ENCODE measurements at regions not wholly inside any gene's neighbourhood (a gene's known extent, or its start where the extent isn't known, plus 50 kb on each side); places are given as distances from the start of the nearest gene placed in this dataset.

- no peak for TF ChIP-seq POLR2AphosphoS5 (IDR thresholded peaks at IDR 0.05; ENCODE audit: low read depth, low read length)
- no peak for TF ChIP-seq TAF1 (IDR thresholded peaks at IDR 0.05; ENCODE audit: borderline replicate concordance, low read depth, low read length)
- TF ChIP-seq POLR2A (IDR thresholded peaks at IDR 0.05; ENCODE audit: low read depth, low read length) = no peak
These were observed 627.7 kb upstream of the AGTR1 start for GRCh38 chr3:148070041-148070440.
